ENCODE measurements at regions not wholly inside any gene's neighbourhood (a gene's known extent, or its start where the extent isn't known, plus 50 kb on each side); places are given as distances from the start of the nearest gene placed in this dataset.

DNA sequence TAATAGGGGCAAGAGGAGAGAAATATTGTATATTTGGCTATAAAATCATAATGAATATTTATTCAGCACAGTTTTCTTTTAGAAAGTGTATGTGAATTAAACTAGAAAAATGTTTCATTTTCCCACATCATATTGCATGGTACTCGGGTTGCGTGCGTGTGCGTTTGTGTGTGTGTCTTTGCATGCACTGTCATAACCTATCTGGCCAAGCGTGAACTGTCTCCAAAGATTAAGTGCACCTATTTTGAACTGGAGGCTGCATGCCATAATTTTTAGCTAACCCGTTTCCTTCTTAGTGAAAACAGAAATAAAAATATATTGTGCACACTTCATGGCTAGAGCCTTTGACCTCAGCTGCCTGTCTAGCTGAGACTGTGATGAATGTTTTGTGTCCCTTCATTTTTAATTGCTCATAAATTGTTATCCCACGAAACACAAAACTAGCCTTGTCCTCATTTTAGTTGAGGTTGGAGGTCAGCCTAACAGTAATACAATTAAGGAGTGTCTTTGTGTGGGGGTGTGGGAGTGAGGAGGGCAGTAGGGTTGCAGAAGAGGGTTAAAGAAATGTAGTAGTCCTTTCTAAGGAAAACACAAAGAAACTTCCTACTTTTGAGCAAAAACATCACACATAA lies 336.1 kb upstream of the POU3F2 start:
- WGBS, 4 donors = 61 to 72% (median 68%) methylated on average over 7 of the region's 7 CpGs
- no peak for ATAC-seq
- intact Hi-C loops (cut with DNase I) = no loop called here

DNA sequence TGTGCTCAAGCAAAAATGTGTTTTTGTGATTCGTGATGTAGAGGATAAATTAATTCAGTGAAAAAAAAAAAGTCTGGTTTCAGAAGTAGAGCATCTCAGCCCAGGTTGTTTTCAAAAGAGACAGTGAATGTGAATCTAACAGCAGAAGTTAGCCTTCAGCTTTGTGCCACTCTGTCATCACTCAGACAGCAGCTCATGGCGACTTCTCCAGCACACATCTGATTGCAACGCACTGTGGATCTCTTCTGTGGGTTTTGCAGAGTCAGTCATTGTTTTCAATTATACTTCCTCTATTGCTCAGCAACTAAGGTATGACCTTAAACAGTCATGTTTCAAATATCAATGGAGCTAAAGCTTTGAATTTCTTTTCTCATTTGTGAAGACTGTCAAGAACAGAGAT lies 335.5 kb upstream of the POU3F2 start:
- intact Hi-C loops (cut with DNase I) = no loop called here
- no peak for ATAC-seq
- H3K4me1 ChIP-seq = no peaks in the 10 kb centered on the region
- WGBS, 4 donors = 9 to 22% (median 14%) methylated on average over 3 of the region's 3 CpGs
- H3K4me3 ChIP-seq = no peak overlapping the region
- TF ChIP-seq, protein P1, sequence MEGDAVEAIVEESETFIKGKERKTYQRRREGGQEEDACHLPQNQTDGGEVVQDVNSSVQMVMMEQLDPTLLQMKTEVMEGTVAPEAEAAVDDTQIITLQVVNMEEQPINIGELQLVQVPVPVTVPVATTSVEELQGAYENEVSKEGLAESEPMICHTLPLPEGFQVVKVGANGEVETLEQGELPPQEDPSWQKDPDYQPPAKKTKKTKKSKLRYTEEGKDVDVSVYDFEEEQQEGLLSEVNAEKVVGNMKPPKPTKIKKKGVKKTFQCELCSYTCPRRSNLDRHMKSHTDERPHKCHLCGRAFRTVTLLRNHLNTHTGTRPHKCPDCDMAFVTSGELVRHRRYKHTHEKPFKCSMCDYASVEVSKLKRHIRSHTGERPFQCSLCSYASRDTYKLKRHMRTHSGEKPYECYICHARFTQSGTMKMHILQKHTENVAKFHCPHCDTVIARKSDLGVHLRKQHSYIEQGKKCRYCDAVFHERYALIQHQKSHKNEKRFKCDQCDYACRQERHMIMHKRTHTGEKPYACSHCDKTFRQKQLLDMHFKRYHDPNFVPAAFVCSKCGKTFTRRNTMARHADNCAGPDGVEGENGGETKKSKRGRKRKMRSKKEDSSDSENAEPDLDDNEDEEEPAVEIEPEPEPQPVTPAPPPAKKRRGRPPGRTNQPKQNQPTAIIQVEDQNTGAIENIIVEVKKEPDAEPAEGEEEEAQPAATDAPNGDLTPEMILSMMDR (IDR thresholded peaks at IDR 0.05) = no peak
- no peak overlapping the region for H3K27ac ChIP-seq
- H3K9me3 ChIP-seq = no peaks in the 10 kb centered on the region
- no peaks in the 10 kb centered on the region for H3K36me3 ChIP-seq
- no peak for DNase-seq
- no peaks in the 10 kb centered on the region for H3K27me3 ChIP-seq

More for the DNA sequence above, 336.1 kb upstream of the POU3F2 start:
- no peak overlapping the region for H3K27ac ChIP-seq
- H3K4me1 ChIP-seq = no peaks in the 10 kb centered on the region
- no peaks in the 10 kb centered on the region for H3K9me3 ChIP-seq
- TF ChIP-seq, protein P1 (IDR thresholded peaks at IDR 0.05) = no peak
- no peak for TF ChIP-seq POLR2A (IDR thresholded peaks at IDR 0.05)
- H3K27me3 ChIP-seq = no peaks in the 10 kb centered on the region
- H3K36me3 ChIP-seq = no peaks in the 10 kb centered on the region
- H3K4me3 ChIP-seq = no peak overlapping the region
- no peak for DNase-seq

DNA sequence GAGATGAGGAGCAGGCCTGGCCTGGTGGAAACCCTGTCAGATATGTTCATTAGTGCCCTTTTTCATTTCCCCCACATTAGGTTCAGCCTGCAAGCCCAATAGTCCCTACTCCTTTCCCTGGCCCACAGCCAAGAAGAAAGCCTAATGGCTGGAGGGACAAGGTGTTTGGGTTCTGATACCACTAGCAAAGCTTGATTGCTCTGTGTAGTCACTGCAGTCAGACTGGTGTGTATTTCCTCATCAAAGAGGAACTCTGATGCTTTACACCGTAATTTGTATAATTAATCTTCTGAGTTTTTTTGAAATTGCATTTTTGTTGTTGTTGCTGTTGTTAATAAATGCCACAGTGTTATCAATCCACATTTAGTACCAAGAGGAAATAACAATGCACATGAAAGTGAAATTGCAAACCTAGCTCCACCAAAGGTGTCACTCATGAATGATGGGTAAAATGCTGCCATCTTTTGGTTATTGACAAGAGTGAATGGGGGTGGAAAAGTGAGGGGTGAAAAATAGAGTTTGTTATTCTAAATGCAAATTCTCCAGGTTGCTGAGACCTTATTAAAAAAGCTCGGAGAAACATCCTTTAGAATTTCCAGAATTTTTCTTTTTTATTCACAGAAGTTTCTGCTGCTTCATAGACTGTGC lies 320.2 kb upstream of the POU3F2 start:
- Histone ChIP-seq H3K4me3 (no peak overlapping the region), H3K36me3 (no peaks in the 10 kb centered on the region), H3K27ac (no peak overlapping the region), H3K27me3 (no peaks in the 10 kb centered on the region), H3K9me3 (no peaks in the 10 kb centered on the region), H3K4me1 (no peaks in the 10 kb centered on the region)
- ATAC-seq (no peak), DNase-seq (no peak)
- TF ChIP-seq POLR2A (IDR thresholded peaks at IDR 0.05) = no peak
- TF ChIP-seq, protein P1 (IDR thresholded peaks at IDR 0.05) = no peak
- 77 to 82% (median 80%) methylated on average over 2 of the region's 2 CpGs for WGBS, 4 donors
- intact Hi-C loops (cut with DNase I) = no loop called here

DNA sequence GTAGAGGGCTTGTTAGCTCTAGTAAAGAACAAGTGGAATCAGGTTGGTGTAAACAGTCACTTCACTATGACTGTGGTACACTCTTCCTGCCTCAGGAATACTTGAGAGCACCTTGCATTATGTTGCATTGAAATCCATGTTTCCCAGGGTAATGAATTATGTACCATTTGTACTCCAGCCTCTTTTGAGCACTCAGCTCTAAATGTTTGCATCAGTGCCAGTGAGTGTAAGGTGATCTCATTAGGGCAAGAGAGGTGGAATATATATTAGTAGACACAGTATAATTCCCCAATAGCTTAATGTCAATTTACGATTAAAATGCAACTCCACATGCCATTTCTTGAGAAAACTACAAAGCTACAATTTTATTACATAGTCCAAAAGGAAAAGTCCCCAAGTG lies 319.6 kb upstream of the POU3F2 start:
- Histone ChIP-seq H3K27ac (no peak overlapping the region), H3K27me3 (no peaks in the 10 kb centered on the region), H3K36me3 (no peaks in the 10 kb centered on the region), H3K4me1 (no peaks in the 10 kb centered on the region), H3K4me3 (no peak overlapping the region), H3K9me3 (peaks cover 0 to 1% (median 0%) of the 10 kb centered on the region in 12 donors)
- intact Hi-C loops (cut with DNase I) = no loop called here
- WGBS, 4 donors = 83 to 95% (median 92%) methylated on average over 1 of the region's 1 CpG
- DNase-seq (no peak), ATAC-seq (no peak)
- TF ChIP-seq, protein P1 (IDR thresholded peaks at IDR 0.05) = no peak
